ENCODE measurements at regions not wholly inside any gene's neighbourhood (a gene's known extent, or its start where the extent isn't known, plus 50 kb on each side); places are given as distances from the start of the nearest gene placed in this dataset.
A peak's percentile ranks its signal among the peaks of the same experiment; 100 is the strongest.

GRCh38 chr5:8773046-8773615 lies 772.7 kb downstream of the SEMA5A start:
- H3K4me3 ChIP-seq (ENCODE audit: control insufficient read depth, low read depth, low read length): no peak overlapping the region
- DNase-seq (ENCODE audit: low read depth): peak; percentile 27
- TF ChIP-seq CTCF (conservative IDR thresholded peaks at IDR 0.05; ENCODE audit: control insufficient read depth, insufficient read depth, low read depth, low read length): no peak

- DNase-seq (ENCODE audit: low read depth): peak; percentile 16
- no peak for TF ChIP-seq CTCF (conservative IDR thresholded peaks at IDR 0.05; ENCODE audit: control insufficient read depth, insufficient read depth, low read depth, low read length)
- no peak overlapping the region for H3K4me3 ChIP-seq (ENCODE audit: control insufficient read depth, low read depth, low read length)
Observed at GRCh38 chr5:8784692-8785091, 761.2 kb downstream of the SEMA5A start.

- no peak overlapping the region for H3K4me3 ChIP-seq (ENCODE audit: control insufficient read depth, low read depth, low read length)
- DNase-seq (ENCODE audit: low read depth): no peak
- TF ChIP-seq CTCF (conservative IDR thresholded peaks at IDR 0.05; ENCODE audit: control insufficient read depth, insufficient read depth, low read depth, low read length): no peak
Observed at GRCh38 chr5:8788246-8788645, 757.6 kb downstream of the SEMA5A start.

GRCh38 chr5:8805653-8806052 lies 740.2 kb downstream of the SEMA5A start:
- no peak overlapping the region for H3K4me3 ChIP-seq (ENCODE audit: control insufficient read depth, low read depth, low read length)
- no peak for DNase-seq (ENCODE audit: low read depth)
- no peak for TF ChIP-seq CTCF (conservative IDR thresholded peaks at IDR 0.05; ENCODE audit: control insufficient read depth, insufficient read depth, low read depth, low read length)

- no peak for TF ChIP-seq CTCF (conservative IDR thresholded peaks at IDR 0.05; ENCODE audit: control insufficient read depth, insufficient read depth, low read depth, low read length)
- peak; percentile 55 for DNase-seq (ENCODE audit: low read depth)
- no peak overlapping the region for H3K4me3 ChIP-seq (ENCODE audit: control insufficient read depth, low read depth, low read length)
Observed at GRCh38 chr5:8807636-8808035, 738.2 kb downstream of the SEMA5A start.

GRCh38 chr5:8811581-8811980 lies 734.3 kb downstream of the SEMA5A start:
- DNase-seq (ENCODE audit: low read depth): no peak
- H3K4me3 ChIP-seq (ENCODE audit: control insufficient read depth, low read depth, low read length): no peak overlapping the region
- TF ChIP-seq CTCF (conservative IDR thresholded peaks at IDR 0.05; ENCODE audit: control insufficient read depth, insufficient read depth, low read depth, low read length): no peak

GRCh38 chr5:8813180-8813579 lies 732.7 kb downstream of the SEMA5A start:
- no peak overlapping the region for H3K4me3 ChIP-seq (ENCODE audit: control insufficient read depth, low read depth, low read length)
- DNase-seq (ENCODE audit: low read depth): peak; percentile 17
- no peak for TF ChIP-seq CTCF (conservative IDR thresholded peaks at IDR 0.05; ENCODE audit: control insufficient read depth, insufficient read depth, low read depth, low read length)

Measured in fibroblast of mammary gland (primary cell).